ENCODE measurements at regions not wholly inside any gene's neighbourhood (a gene's known extent, or its start where the extent isn't known, plus 50 kb on each side); places are given as distances from the start of the nearest gene placed in this dataset.

- TF ChIP-seq POLR2AphosphoS5 (IDR thresholded peaks at IDR 0.05; ENCODE audit: low read depth, low read length) (no peak), POU2F2 (IDR thresholded peaks at IDR 0.05; ENCODE audit: low read depth, low read length) (no peak)
Observed at GRCh38 chr15:69661446-69661845, 208.8 kb downstream of the RPLP1 start.
